NB4 (cell line): ENCODE measurements at regions not wholly inside any gene's neighbourhood (a gene's known extent, or its start where the extent isn't known, plus 50 kb on each side); places are given as distances from the start of the nearest gene placed in this dataset.

Experiments
- CTCF ChIP-seq: IDR thresholded peaks from one replicate; pipeline ENCODE4 v1.5.1; 2012; ENCODE audit warnings: low read depth, low read length
- POLR2A ChIP-seq: IDR thresholded peaks from 2 replicates; pipeline ENCODE4 v1.6.1; 2011; ENCODE audit warnings: mild to moderate bottlenecking; ENCODE audit not compliant: insufficient read length; ENCODE audit errors: extremely low read depth

DNA sequence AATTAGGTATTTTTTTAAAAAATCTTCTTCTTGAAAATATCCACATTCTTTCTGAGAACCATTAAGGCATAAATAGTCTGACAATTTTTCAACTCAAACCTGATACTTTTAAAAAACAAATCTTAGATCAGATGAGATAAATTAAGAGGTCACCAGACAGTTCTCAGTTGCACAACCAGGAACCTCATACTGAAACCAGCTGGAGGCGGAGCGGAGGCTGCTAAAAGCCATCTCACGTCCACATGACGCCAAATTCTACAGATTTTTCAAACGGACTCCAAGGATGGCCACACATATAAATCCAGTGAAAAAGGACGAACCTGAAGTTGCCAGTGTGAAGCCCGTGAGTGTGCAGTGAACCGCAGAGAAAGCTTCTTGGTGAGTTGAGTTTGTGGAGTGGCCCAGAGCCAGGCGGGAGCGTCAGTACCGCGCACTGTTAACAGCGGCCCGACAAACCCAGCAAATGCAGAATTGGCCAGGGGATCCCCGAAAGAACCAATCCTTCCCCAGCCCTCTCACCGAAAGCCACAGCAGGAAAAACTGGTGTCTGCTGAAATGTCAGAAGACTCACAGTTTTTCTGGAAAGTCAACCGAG lies 53.1 kb upstream of the BBS5 start:
- TF ChIP-seq CTCF (no peak), POLR2A (no peak)
